Thyroid gland (tissue), 4 donors: ENCODE measurements at regions not wholly inside any gene's neighbourhood (a gene's known extent, or its start where the extent isn't known, plus 50 kb on each side); places are given as distances from the start of the nearest gene placed in this dataset.

Experiments used
- CTCF ChIP-seq, 6 experiments: fragments of 200-600 bp in 3 of 6; fragments of 450-650 bp in 3 of 6; sonication (generic) in 3 of 6; IDR thresholded peaks; one replicate each; pipeline ENCODE4 v1.5.1; 2016 to 2019; ENCODE audit warnings: antibody characterized with exemption in 6 of 6, mild to moderate bottlenecking in 2 of 6, inconsistent platforms in 1 of 6, moderate library complexity in 1 of 6
- POLR2A ChIP-seq, 2 donors: fragments of 450-650 bp; IDR thresholded peaks; one replicate each; pipeline ENCODE4 v1.6.1; 2017; ENCODE audit warnings: antibody characterized with exemption in 2 of 2, mild to moderate bottlenecking in 2 of 2, moderate library complexity in 1 of 2

- TF ChIP-seq CTCF (IDR thresholded peaks at IDR 0.05) (no peak), POLR2A (IDR thresholded peaks at IDR 0.05) (no peak)
Observed at GRCh38 chr2:212609479-212609878, 70.9 kb upstream of the ERBB4 start.
